GM12874 (cell line): ENCODE measurements at regions not wholly inside any gene's neighbourhood (a gene's known extent, or its start where the extent isn't known, plus 50 kb on each side); places are given as distances from the start of the nearest gene placed in this dataset.

Source experiments
- TF ChIP-seq, protein P1 (sequence below): IDR thresholded peaks from 2 replicates; pipeline ENCODE4 v1.5.1; 2011; ENCODE audit warnings: low read depth, mild to moderate bottlenecking, control low read depth, low read length, moderate library complexity; ENCODE audit not compliant: insufficient read depth

DNA sequence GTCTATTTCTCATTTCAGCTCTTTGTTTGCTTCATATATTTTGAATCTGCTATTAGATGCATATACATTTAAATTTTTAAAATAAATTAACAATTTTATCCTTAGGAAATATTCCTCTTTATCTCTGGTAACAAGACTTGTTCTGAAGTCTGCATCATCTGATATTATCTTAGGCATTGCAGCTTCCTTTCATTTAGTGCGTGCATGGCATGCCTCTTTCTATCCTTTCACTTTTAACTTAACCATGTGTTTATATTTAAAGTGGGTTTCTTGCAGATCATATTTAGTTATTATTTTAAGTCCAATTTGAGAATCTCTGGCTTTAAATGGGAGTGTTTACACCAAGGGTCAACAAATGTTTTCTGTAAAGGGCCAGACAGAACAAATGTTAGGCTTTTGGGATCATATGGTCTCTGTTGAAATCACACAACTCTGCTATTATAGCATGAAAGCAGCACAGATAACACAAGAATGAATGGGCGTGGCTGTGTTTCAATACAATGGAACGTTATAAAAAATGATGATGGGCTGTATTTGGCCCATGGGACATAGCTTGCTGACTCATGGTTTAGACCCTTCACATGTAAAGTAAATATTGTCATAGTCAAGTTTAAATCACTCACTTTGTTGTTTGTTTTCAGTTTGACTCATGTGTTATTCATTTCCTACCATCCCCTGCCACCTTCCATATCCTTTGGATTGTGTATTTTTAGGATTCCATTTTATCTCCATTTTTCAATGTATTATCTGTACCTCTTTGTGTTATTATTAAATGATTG, 83.9 kb upstream of the SNX19 start:
- TF ChIP-seq, protein P1, sequence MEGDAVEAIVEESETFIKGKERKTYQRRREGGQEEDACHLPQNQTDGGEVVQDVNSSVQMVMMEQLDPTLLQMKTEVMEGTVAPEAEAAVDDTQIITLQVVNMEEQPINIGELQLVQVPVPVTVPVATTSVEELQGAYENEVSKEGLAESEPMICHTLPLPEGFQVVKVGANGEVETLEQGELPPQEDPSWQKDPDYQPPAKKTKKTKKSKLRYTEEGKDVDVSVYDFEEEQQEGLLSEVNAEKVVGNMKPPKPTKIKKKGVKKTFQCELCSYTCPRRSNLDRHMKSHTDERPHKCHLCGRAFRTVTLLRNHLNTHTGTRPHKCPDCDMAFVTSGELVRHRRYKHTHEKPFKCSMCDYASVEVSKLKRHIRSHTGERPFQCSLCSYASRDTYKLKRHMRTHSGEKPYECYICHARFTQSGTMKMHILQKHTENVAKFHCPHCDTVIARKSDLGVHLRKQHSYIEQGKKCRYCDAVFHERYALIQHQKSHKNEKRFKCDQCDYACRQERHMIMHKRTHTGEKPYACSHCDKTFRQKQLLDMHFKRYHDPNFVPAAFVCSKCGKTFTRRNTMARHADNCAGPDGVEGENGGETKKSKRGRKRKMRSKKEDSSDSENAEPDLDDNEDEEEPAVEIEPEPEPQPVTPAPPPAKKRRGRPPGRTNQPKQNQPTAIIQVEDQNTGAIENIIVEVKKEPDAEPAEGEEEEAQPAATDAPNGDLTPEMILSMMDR = no peak

DNA sequence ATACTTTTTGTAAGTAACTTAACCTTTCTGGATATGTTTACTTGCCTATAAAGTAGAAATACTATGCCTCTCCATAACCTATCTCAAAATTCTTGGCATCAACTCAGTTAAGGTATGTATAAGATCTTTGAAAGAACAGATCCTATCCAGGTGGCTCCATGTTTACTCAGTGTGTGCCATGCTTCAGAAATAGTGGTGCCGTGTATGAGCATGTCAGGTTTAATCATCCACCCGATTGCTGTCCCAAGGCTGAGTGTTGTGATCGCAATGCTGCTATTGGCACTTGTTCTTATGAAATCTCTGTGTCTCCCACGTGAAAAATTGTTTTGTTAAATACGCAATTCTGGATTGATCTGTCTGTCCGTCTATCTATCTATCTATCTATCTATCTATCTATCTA, 85.9 kb upstream of the SNX19 start:
- TF ChIP-seq, protein P1 = no peak

DNA sequence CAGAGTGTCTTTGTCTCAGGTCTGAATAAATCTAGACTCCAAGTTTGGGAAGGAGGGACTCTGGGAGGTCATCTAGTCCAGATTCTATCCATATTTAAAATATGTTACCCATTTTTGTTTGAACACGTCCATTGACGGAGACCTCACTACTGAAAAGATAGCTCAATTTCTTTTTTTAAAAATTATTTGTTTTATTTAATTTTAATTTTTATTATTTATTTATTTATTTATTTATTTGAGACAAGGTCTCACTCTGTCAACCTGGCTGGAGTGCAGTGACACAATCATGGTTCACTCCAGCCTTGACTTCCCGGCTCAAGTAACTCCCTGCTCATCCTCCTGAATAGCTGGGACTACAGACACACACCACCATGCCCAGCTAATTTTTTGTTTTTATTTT, 89.5 kb upstream of the SNX19 start:
- TF ChIP-seq, protein P1 = no peak

DNA sequence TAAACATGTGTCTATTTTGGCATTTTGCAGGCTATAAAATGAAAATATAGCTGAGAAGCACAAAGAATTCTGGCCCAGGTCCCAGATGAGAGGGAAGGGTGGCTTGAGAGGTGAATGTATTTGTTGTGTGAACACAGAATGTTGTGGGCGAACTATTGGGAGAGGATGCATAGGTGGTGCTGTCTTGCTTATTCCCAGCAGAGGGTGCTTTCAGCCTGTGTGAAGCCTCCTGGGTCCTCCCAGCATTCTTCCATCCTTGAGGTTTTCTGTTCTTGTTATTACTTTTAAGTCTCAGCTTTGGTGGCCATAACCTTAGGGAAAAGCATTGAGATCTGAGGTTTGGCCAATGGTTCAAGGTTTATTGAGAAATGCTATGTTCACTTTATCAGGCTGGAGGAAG, 108.7 kb upstream of the SNX19 start:
- TF ChIP-seq, protein P1 = peak; percentile 24; the same call in 1 of the 2 replicates

DNA sequence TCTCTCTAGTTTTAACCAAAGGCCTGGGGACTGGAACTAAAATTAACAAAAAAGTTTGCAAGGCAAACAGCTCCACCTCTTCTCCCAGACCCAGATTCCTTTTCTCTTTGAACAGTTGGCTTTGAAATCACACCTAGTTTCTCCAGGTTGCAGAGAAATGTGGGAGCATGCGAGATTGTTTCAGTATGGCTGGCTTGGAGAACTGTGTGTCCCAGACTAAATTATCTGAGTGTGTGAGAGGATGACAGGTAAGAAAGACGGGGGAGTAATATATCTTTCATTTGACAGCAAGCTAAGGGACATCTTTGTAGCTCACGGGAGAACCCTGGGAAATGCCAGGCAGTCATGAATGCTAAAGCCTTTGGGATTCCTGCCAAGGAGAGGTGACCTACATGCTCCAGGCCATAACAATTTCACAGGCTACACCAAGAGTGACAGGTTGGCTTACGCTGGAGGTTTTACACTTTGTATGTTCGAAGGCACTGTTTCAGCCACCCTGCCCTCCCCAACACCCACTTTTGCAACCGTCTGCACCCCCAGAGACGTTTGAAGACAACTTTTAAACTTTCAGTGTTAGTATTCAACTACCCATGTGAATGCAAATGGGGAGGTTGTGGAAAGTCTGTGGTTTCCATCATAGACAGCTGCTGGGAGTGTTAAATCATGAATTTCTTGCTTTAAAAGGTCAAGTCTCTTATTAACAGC, 109.3 kb upstream of the SNX19 start:
- TF ChIP-seq, protein P1 = no peak

DNA sequence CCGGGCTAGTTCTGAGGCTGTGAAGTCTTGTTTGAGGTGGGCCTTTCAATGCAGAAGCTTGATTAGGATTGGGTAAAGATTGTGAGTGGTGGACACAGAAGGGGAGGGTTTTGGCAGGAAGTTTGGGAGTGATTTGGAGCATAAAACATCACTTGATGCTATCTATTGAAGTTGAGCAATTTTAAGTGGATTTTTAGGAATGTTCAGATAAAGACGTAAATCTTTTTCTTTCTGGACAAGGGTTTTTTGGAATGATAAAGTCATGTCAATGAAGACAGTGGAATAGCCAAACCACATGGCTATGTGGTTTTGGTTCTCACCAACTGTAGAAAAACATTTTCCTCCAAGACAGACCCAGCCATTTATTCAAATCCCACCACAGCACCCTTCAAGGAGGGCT, 111.2 kb upstream of the SNX19 start:
- TF ChIP-seq, protein P1 = no peak

DNA sequence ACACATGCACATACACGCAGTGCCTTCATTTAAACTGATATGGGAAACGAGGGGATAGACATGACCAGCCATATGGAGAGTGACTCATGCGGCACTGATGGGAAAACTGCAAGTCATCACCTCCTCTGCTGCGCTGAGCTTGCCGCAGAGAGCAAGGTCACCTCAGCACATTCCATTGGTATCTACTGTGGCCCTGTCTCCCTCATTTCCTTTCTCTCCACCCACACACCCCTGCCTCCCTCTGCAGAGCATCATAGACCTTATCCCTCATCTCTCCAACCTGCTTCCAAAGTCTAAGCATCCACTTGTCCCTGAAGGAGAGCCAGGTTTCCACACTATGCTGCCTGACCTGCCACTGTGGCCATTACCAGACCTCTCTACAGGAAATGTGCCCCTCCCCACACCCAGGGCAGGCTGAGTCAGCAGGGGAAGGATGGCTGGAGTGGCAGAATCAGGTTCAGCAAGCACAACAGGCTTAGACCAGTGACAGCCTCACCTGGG, 116.9 kb upstream of the SNX19 start:
- TF ChIP-seq, protein P1 = no peak
